HG02885 (cell line): ENCODE measurements at regions not wholly inside any gene's neighbourhood (a gene's known extent, or its start where the extent isn't known, plus 50 kb on each side); places are given as distances from the start of the nearest gene placed in this dataset.
A peak's percentile ranks its signal among the peaks of the same experiment; 100 is the strongest.

ENCODE experiments used
- ATAC-seq: cut with Tn5 transposase; IDR thresholded peaks from one replicate; pipeline ENCODE4 v1.9.1; 2021; ENCODE audit warnings: mild to moderate bottlenecking; ENCODE audit not compliant: unreplicated experiment, poor library complexity

GRCh38 chr3:144189044-144189443 lies 217.4 kb downstream of the DIPK2A start:
- ATAC-seq, result no peak

GRCh38 chr3:144197116-144197515 lies 225.5 kb downstream of the DIPK2A start:
- no peak for ATAC-seq

GRCh38 chr3:144197582-144197981 lies 226.0 kb downstream of the DIPK2A start:
- ATAC-seq, result no peak

- no peak for ATAC-seq
Observed at GRCh38 chr3:144200004-144200403, 228.4 kb downstream of the DIPK2A start.

GRCh38 chr3:144200466-144200865 lies 228.8 kb downstream of the DIPK2A start:
- ATAC-seq, result no peak

GRCh38 chr3:144221761-144222160 lies 250.1 kb downstream of the DIPK2A start:
- no peak for ATAC-seq

- no peak for ATAC-seq
Observed at GRCh38 chr3:144229330-144229729, 257.7 kb downstream of the DIPK2A start.

GRCh38 chr3:144229953-144230352 lies 258.3 kb downstream of the DIPK2A start:
- no peak for ATAC-seq

- no peak for ATAC-seq
Observed at GRCh38 chr3:144235489-144235888, 263.9 kb downstream of the DIPK2A start.

GRCh38 chr3:144237351-144237750 lies 265.7 kb downstream of the DIPK2A start:
- ATAC-seq, result no peak

GRCh38 chr3:144241404-144241803 lies 269.8 kb downstream of the DIPK2A start:
- ATAC-seq, result no peak

- ATAC-seq, result no peak
Observed at GRCh38 chr3:144242747-144243146, 271.1 kb downstream of the DIPK2A start.

GRCh38 chr3:144244662-144245061 lies 273.0 kb downstream of the DIPK2A start:
- no peak for ATAC-seq

- ATAC-seq, result no peak
Observed at GRCh38 chr3:144252896-144253295, 281.3 kb downstream of the DIPK2A start.

GRCh38 chr3:144257381-144257780 lies 285.8 kb downstream of the DIPK2A start:
- no peak for ATAC-seq

GRCh38 chr3:144259267-144259666 lies 287.6 kb downstream of the DIPK2A start:
- ATAC-seq, result no peak

GRCh38 chr3:144263706-144264105 lies 292.1 kb downstream of the DIPK2A start:
- ATAC-seq, result no peak

GRCh38 chr3:144264350-144264749 lies 292.7 kb downstream of the DIPK2A start:
- no peak for ATAC-seq

GRCh38 chr3:144264794-144265193 lies 293.2 kb downstream of the DIPK2A start:
- ATAC-seq, result peak; percentile 49

GRCh38 chr3:144265542-144266100 lies 294.0 kb downstream of the DIPK2A start:
- ATAC-seq, result no peak

- no peak for ATAC-seq
Observed at GRCh38 chr3:144270100-144270499, 298.5 kb downstream of the DIPK2A start.

- ATAC-seq, result no peak
Observed at GRCh38 chr3:144272680-144273079, 301.1 kb downstream of the DIPK2A start.

- ATAC-seq, result no peak
Observed at GRCh38 chr3:144273601-144274000, 302.0 kb downstream of the DIPK2A start.
